Upper lobe of left lung (tissue), 6 donors: ENCODE measurements at regions not wholly inside any gene's neighbourhood (a gene's known extent, or its start where the extent isn't known, plus 50 kb on each side); places are given as distances from the start of the nearest gene placed in this dataset.

Experiments used
- ATAC-seq, 2 donors: fragments of 200-7000 bp; cut with Tn5 transposase; one replicate each; pipeline ENCODE4 v1.9.1; 2022; ENCODE audit warnings: mild to moderate bottlenecking in 2 of 2, moderate library complexity in 2 of 2; ENCODE audit not compliant: low FRiP score in 2 of 2
- DNase-seq, 2 donors: peaks; one replicate each; pipeline ENCODE4 v3.0.0-alpha.2; 2019 to 2020
- H3K27ac ChIP-seq, 4 donors: fragments of 200-600 bp; sonication (generic); one replicate each; pipeline ENCODE4 v1.5.1; 2016 to 2019
- H3K27me3 ChIP-seq, 4 donors: fragments of 200-600 bp; sonication (generic); one replicate each; pipeline ENCODE4 v1.5.1; 2017 to 2019
- H3K36me3 ChIP-seq, 4 donors: fragments of 200-600 bp; sonication (generic); one replicate each; pipeline ENCODE4 v1.5.1; 2016 to 2019
- H3K4me1 ChIP-seq, 4 donors: fragments of 200-600 bp; sonication (generic); one replicate each; pipeline ENCODE4 v1.5.1; 2018 to 2019
- H3K4me3 ChIP-seq, 4 donors: fragments of 200-600 bp; sonication (generic); one replicate each; pipeline ENCODE4 v1.5.1; 2017 to 2019; ENCODE audit warnings: mild to moderate bottlenecking in 2 of 4, moderate library complexity in 1 of 4
- H3K9me3 ChIP-seq, 4 donors: fragments of 200-600 bp; sonication (generic); one replicate each; pipeline ENCODE4 v1.5.1; 2018 to 2019
- CTCF ChIP-seq, 6 experiments: fragments of 450-650 bp in 4 of 6; fragments of 200-600 bp in 2 of 6; sonication (generic) in 2 of 6; IDR thresholded peaks; one replicate each; pipeline ENCODE4 v1.5.1; 2016 to 2019; ENCODE audit warnings: antibody characterized with exemption in 6 of 6
- EP300 ChIP-seq, 4 donors: sonication (generic); formaldehyde crosslinking; IDR thresholded peaks; one replicate each; pipeline ENCODE4 v1.5.1; 2017; ENCODE audit warnings: antibody characterized with exemption in 4 of 4, control low read depth in 2 of 4
- POLR2A ChIP-seq, 4 donors: fragments of 450-650 bp; IDR thresholded peaks; one replicate each; pipeline ENCODE4 v1.5.1; 2016 to 2017; ENCODE audit warnings: antibody characterized with exemption in 4 of 4, mild to moderate bottlenecking in 2 of 4
- POLR2AphosphoS5 ChIP-seq, 2 donors: sonication (generic); formaldehyde crosslinking; IDR thresholded peaks; one replicate each; pipeline ENCODE4 v1.5.1; 2017; ENCODE audit warnings: antibody characterized with exemption in 2 of 2
- WGBS, 2 donors: methylation state at CpG; one replicate each; pipeline ENCODE4 v1.1.5; 2017 to 2018; 5-methylcytosine and 5-hydroxymethylcytosine counted together
- donor health status: DM: no; HTN: no; CAD: no; lungs with moderate emphysema.
- donor health status: DM: no; HTN: yes; CAD: no; lungs with severe emphysema.

- ATAC-seq (no peak), DNase-seq (no peak)
- no peaks in the 10 kb centered on the region for H3K27me3 ChIP-seq
- H3K4me3 ChIP-seq, result no peak overlapping the region
- TF ChIP-seq POLR2A (IDR thresholded peaks at IDR 0.05), result no peak
- no peak for TF ChIP-seq CTCF (IDR thresholded peaks at IDR 0.05)
- TF ChIP-seq EP300 (IDR thresholded peaks at IDR 0.05), result no peak
- TF ChIP-seq POLR2AphosphoS5 (IDR thresholded peaks at IDR 0.05), result no peak
- H3K27ac ChIP-seq, result no peak overlapping the region
- H3K4me1 ChIP-seq, result no peaks in the 10 kb centered on the region
- WGBS, 2 donors, result 89 to 93% methylated on average over 3 of the region's 3 CpGs
- no peaks in the 10 kb centered on the region for H3K9me3 ChIP-seq
- no peaks in the 10 kb centered on the region for H3K36me3 ChIP-seq
Observed at GRCh38 chr1:232531291-232531690, 98.6 kb downstream of the SIPA1L2 start.

- DNase-seq (no peak), ATAC-seq (no peak)
- H3K9me3 ChIP-seq, result no peaks in the 10 kb centered on the region
- H3K4me1 ChIP-seq, result peaks cover 0 to 8% (median 3%) of the 10 kb centered on the region in 4 donors
- no peak overlapping the region for H3K4me3 ChIP-seq
- H3K27ac ChIP-seq, result no peak overlapping the region
- WGBS, 2 donors, result 62 to 76% methylated on average over 2 of the region's 2 CpGs
- no peak for TF ChIP-seq POLR2A (IDR thresholded peaks at IDR 0.05)
- H3K27me3 ChIP-seq, result no peaks in the 10 kb centered on the region
- H3K36me3 ChIP-seq, result no peaks in the 10 kb centered on the region
Observed at GRCh38 chr1:232529747-232530146, 100.2 kb downstream of the SIPA1L2 start.

GRCh38 chr1:232528472-232529089, 101.4 kb downstream of the SIPA1L2 start:
- H3K27me3 ChIP-seq, result no peaks in the 10 kb centered on the region
- no peak for TF ChIP-seq EP300 (IDR thresholded peaks at IDR 0.05)
- no peak for TF ChIP-seq POLR2AphosphoS5 (IDR thresholded peaks at IDR 0.05)
- no peak for TF ChIP-seq POLR2A (IDR thresholded peaks at IDR 0.05)
- TF ChIP-seq CTCF (IDR thresholded peaks at IDR 0.05), result no peak
- DNase-seq (no peak), ATAC-seq (no peak)
- no peak overlapping the region for H3K4me3 ChIP-seq
- no peaks in the 10 kb centered on the region for H3K36me3 ChIP-seq
- H3K4me1 ChIP-seq, result peaks cover 0 to 12% (median 8%) of the 10 kb centered on the region in 4 donors
- 83 to 87% methylated on average over 2 of the region's 2 CpGs for WGBS, 2 donors
- H3K27ac ChIP-seq, result peak overlapping the region in 1 of 4 donors; percentile 0
- H3K9me3 ChIP-seq, result no peaks in the 10 kb centered on the region

- no peak overlapping the region for H3K27ac ChIP-seq
- peaks cover 0 to 15% (median 9%) of the 10 kb centered on the region in 4 donors for H3K4me1 ChIP-seq
- no peak for TF ChIP-seq POLR2A (IDR thresholded peaks at IDR 0.05)
- TF ChIP-seq EP300 (IDR thresholded peaks at IDR 0.05), result no peak
- TF ChIP-seq POLR2AphosphoS5 (IDR thresholded peaks at IDR 0.05), result no peak
- no peak for TF ChIP-seq CTCF (IDR thresholded peaks at IDR 0.05)
Observed at GRCh38 chr1:232524056-232524455, 105.9 kb downstream of the SIPA1L2 start.

GRCh38 chr1:232522189-232522588, 107.7 kb downstream of the SIPA1L2 start:
- no peak overlapping the region for H3K4me3 ChIP-seq
- H3K36me3 ChIP-seq, result no peaks in the 10 kb centered on the region
- no peak overlapping the region for H3K27ac ChIP-seq
- ATAC-seq (no peak), DNase-seq (no peak)
- WGBS, 2 donors, result 88 to 98% methylated on average over 1 of the region's 1 CpG
- peaks cover 0 to 15% (median 9%) of the 10 kb centered on the region in 4 donors for H3K4me1 ChIP-seq
- no peaks in the 10 kb centered on the region for H3K27me3 ChIP-seq
- no peak for TF ChIP-seq CTCF (IDR thresholded peaks at IDR 0.05)
- H3K9me3 ChIP-seq, result no peaks in the 10 kb centered on the region

More at GRCh38 chr1:232524056-232524455, 105.9 kb downstream of the SIPA1L2 start:
- no peak for ATAC-seq
- no peaks in the 10 kb centered on the region for H3K27me3 ChIP-seq
- no peaks in the 10 kb centered on the region for H3K9me3 ChIP-seq
- DNase-seq, result no peak
- 55 to 69% methylated on average over 2 of the region's 2 CpGs for WGBS, 2 donors
- no peaks in the 10 kb centered on the region for H3K36me3 ChIP-seq
- no peak overlapping the region for H3K4me3 ChIP-seq
